Erythroblast (primary cell): ENCODE measurements at regions not wholly inside any gene's neighbourhood (a gene's known extent, or its start where the extent isn't known, plus 50 kb on each side); places are given as distances from the start of the nearest gene placed in this dataset.

Source experiments
- GATA1 ChIP-seq: IDR thresholded peaks from 2 replicates; pipeline ENCODE4 v1.6.1; 2011; ENCODE audit warnings: low read depth, mild to moderate bottlenecking, control low read depth, low read length, moderate library complexity
- POLR2A ChIP-seq: IDR thresholded peaks from 2 replicates; pipeline ENCODE4 v1.6.1; 2011; ENCODE audit warnings: mild to moderate bottlenecking, low read length

GRCh38 chr1:38183747-38184146 lies 137.2 kb upstream of the POU3F1 start:
- TF ChIP-seq POLR2A = no peak
- no peak for TF ChIP-seq GATA1
